Heart left ventricle (tissue), 13 donors: ENCODE measurements at regions not wholly inside any gene's neighbourhood (a gene's known extent, or its start where the extent isn't known, plus 50 kb on each side); places are given as distances from the start of the nearest gene placed in this dataset.

Experiments
- POLR2A ChIP-seq, 2 donors: fragments of 450-650 bp; IDR thresholded peaks; one replicate each; pipeline ENCODE4 v1.6.1; 2017; ENCODE audit warnings: antibody characterized with exemption in 2 of 2, mild to moderate bottlenecking in 2 of 2, moderate library complexity in 2 of 2
- TF ChIP-seq, protein P1 (sequence below), 12 donors: fragments of 200-600 bp; sonication (generic) in 4 of 12; IDR thresholded peaks; one replicate each; pipeline versions ENCODE4 v1.5.0 to v1.8.0; 2018 to 2022; ENCODE audit warnings: antibody characterized with exemption in 12 of 12, mild to moderate bottlenecking in 5 of 12
- donor health status: ischemic (EF 13 %, LVEDD 7.1; RV severe dilation, severe dysfunction).
- donor health status: DM: no; HTN: yes; CAD: no.
- donor health status: DM: no; HTN: no; CAD: no.
- donor health status: ischemic (EF 25% LVEDD 6.9; RV normal size, moderate dysfunction).
- donor health status: ischemic (EF 25% LVEDD 5.7; RV mildly dilated, moderate dysfunction).
- donor health status: ischemic (EF 35%, LVEDD 5.7; RV mildly dilated, moderate dysfunction).
- donor health status: nonischemic (EF 11% LVEDD 7.7; RV severe dilation, severe dysfunction).
- donor health status: DM: yes; HTN: yes; CAD: no.
- donor health status: PGD.
- donor health status: ischemic (EF 29% LVEDD 5.4; RV normal size, mild dysfunction).
- donor health status: nonischemic (EF 23%, LVEDD 6.1; RV moderate dilation, normal function).

DNA sequence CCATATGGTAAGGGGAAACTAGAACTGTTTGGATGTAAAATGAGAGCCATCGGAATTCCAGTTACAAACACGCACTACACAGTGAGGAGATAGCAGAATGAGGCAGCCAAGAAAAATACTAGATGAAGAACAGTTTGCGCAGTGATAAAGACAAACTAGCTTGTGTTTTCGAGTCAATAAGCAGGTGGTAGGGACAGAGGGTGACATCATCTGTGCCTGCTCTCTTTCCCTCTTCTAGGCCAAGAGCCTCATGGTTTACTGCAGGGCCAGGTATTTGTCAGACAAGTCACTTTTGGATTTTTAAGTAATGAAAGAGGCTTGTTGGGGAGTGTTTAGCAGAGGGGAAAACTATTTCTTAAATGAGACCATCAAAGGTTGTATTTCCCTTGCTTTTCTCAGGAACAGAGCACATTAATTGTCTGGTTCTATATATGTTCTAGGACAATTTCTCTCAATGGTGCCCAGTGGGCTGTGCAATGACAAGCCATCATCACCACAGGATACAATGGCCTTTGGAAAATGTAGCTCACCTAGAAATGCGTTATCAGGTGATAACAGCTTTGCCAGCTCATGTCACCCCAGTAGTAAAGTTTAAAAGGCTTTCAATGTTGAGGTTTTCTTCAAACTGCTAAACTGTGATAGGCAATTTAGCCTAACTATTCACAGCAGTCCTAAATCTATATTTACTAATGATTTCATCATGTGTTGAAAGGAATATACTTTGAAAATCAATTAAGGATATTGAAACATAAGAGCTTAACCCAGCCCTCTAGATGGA is 1210.3 kb upstream of the ZEB2 start:
- TF ChIP-seq, protein P1, sequence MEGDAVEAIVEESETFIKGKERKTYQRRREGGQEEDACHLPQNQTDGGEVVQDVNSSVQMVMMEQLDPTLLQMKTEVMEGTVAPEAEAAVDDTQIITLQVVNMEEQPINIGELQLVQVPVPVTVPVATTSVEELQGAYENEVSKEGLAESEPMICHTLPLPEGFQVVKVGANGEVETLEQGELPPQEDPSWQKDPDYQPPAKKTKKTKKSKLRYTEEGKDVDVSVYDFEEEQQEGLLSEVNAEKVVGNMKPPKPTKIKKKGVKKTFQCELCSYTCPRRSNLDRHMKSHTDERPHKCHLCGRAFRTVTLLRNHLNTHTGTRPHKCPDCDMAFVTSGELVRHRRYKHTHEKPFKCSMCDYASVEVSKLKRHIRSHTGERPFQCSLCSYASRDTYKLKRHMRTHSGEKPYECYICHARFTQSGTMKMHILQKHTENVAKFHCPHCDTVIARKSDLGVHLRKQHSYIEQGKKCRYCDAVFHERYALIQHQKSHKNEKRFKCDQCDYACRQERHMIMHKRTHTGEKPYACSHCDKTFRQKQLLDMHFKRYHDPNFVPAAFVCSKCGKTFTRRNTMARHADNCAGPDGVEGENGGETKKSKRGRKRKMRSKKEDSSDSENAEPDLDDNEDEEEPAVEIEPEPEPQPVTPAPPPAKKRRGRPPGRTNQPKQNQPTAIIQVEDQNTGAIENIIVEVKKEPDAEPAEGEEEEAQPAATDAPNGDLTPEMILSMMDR (IDR thresholded peaks at IDR 0.05), result no peak
- no peak for TF ChIP-seq POLR2A (IDR thresholded peaks at IDR 0.05)
